Liver (tissue), 7 donors: ENCODE measurements at regions not wholly inside any gene's neighbourhood (a gene's known extent, or its start where the extent isn't known, plus 50 kb on each side); places are given as distances from the start of the nearest gene placed in this dataset.
"Not testable (repeated sequence)": the region's sequence is repeated elsewhere in the genome, so short reads cannot be mapped to it uniquely, and the experiment has no call there.

Experiments used
- DNase-seq: peaks from one replicate; pipeline ENCODE4 v3.0.0-alpha.2; 2017; ENCODE audit warnings: low spot score
- H3K27ac ChIP-seq, 2 donors: one replicate each; pipeline ENCODE4 v1.7.0; 2013; ENCODE audit warnings: inconsistent platforms in 2 of 2, low read length in 2 of 2, control low read depth in 1 of 2, low read depth in 1 of 2, mild to moderate bottlenecking in 1 of 2
- H3K27me3 ChIP-seq, 4 donors: one replicate each; pipeline versions ENCODE4 v1.6.1 to v1.7.0; 2013; ENCODE audit warnings: low read length in 3 of 4, inconsistent platforms in 1 of 4, mild to moderate bottlenecking in 1 of 4, moderate library complexity in 1 of 4; ENCODE audit not compliant: control insufficient read depth in 4 of 4, insufficient read depth in 4 of 4
- H3K36me3 ChIP-seq, 4 donors: one replicate each; pipeline versions ENCODE4 v1.6.1 to v1.7.0; 2013; ENCODE audit warnings: low read length in 3 of 4, mild to moderate bottlenecking in 3 of 4, low read depth in 1 of 4, moderate library complexity in 1 of 4; ENCODE audit not compliant: control insufficient read depth in 4 of 4, insufficient read depth in 3 of 4
- H3K4me1 ChIP-seq, 4 donors: one replicate each; pipeline versions ENCODE4 v1.6.1 to v1.7.0; 2013; ENCODE audit warnings: low read length in 3 of 4, mild to moderate bottlenecking in 3 of 4, moderate library complexity in 1 of 4; ENCODE audit not compliant: control insufficient read depth in 4 of 4, insufficient read depth in 4 of 4
- H3K4me3 ChIP-seq, 3 donors: one replicate each; pipeline versions ENCODE4 v1.6.1 to v1.7.0; 2013; ENCODE audit warnings: low read length in 3 of 3, control low read depth in 1 of 3, low read depth in 1 of 3, mild to moderate bottlenecking in 1 of 3
- H3K9ac ChIP-seq, 2 donors: one replicate each; pipeline ENCODE4 v1.7.0; 2013; ENCODE audit warnings: low read length in 2 of 2, mild to moderate bottlenecking in 2 of 2, moderate library complexity in 2 of 2, control low read depth in 1 of 2, low read depth in 1 of 2
- H3K9me3 ChIP-seq, 4 donors: one replicate each; pipeline versions ENCODE4 v1.6.1 to v1.7.0; 2013; ENCODE audit warnings: low read length in 3 of 4; ENCODE audit not compliant: control insufficient read depth in 4 of 4
- EGR1 ChIP-seq, 2 donors: IDR thresholded peaks; 2 replicates each; pipeline ENCODE4 v1.6.1; 2016 to 2018; ENCODE audit warnings: antibody characterized with exemption in 2 of 2, low read depth in 2 of 2
- HNF4A ChIP-seq, 2 donors: conservative IDR thresholded peaks; 2 replicates each; pipeline ENCODE4 v1.6.1; 2016; ENCODE audit warnings: antibody characterized with exemption in 2 of 2, mild to moderate bottlenecking in 2 of 2
- JUND ChIP-seq, 2 donors: IDR thresholded peaks; 2 replicates each; pipeline ENCODE4 v1.6.1; 2016; ENCODE audit warnings: antibody characterized with exemption in 2 of 2
- RAD21 ChIP-seq, 2 donors: IDR thresholded peaks; 2 replicates each; pipeline ENCODE4 v1.6.1; 2016; ENCODE audit warnings: antibody characterized with exemption in 2 of 2, mild to moderate bottlenecking in 2 of 2
- TAF1 ChIP-seq: conservative IDR thresholded peaks from 2 replicates; pipeline ENCODE4 v1.6.1; 2016; ENCODE audit warnings: antibody characterized with exemption, mild to moderate bottlenecking
- YY1 ChIP-seq: IDR thresholded peaks from 2 replicates; pipeline ENCODE4 v1.6.1; 2016; ENCODE audit warnings: antibody characterized with exemption, mild to moderate bottlenecking
- WGBS: extraction: QIAGEN DNeasy Blood & Tissue Kit; methylation state at CpG from one replicate; pipeline ENCODE4 v1.1.7; 2013; 5-methylcytosine and 5-hydroxymethylcytosine counted together
- TF ChIP-seq, protein P1 (sequence below): IDR thresholded peaks from 2 replicates; pipeline ENCODE4 v1.6.1; 2016; ENCODE audit warnings: antibody characterized with exemption
- donor health status: healthy.
- donor health status: healthy.
- donor health status: healthy.
- donor health status: healthy.

DNA sequence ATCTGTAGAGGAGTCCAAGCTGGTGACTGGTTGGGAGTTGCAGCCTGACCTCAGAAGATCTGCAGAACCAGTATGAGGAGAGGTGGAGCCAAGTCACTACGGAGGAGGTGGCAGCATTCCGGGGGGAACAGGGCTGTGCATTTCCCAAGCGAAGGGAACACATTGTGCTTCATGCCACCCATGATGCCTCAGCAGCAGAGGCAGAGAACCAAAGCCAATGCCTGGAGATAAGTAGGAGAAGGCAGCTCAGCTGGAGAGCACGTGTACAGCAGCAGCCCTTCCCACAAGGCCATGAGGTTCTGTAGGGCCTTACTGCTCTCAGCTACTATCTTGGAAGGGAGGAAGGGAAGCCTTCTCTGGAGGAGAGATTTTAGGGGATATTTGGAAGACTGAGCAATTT lies 67.2 kb upstream of the LRPPRC start:
- H3K4me3 ChIP-seq = no peak overlapping the region
- DNase-seq = no peak
- TF ChIP-seq EGR1 (IDR thresholded peaks at IDR 0.05; ENCODE audit: low read depth in 2 of 2) (no peak), JUND (IDR thresholded peaks at IDR 0.05) (no peak), HNF4A (conservative IDR thresholded peaks at IDR 0.05) (no peak), YY1 (no peak), TAF1 (no peak), RAD21 (IDR thresholded peaks at IDR 0.05) (no peak)
- TF ChIP-seq, protein P1, sequence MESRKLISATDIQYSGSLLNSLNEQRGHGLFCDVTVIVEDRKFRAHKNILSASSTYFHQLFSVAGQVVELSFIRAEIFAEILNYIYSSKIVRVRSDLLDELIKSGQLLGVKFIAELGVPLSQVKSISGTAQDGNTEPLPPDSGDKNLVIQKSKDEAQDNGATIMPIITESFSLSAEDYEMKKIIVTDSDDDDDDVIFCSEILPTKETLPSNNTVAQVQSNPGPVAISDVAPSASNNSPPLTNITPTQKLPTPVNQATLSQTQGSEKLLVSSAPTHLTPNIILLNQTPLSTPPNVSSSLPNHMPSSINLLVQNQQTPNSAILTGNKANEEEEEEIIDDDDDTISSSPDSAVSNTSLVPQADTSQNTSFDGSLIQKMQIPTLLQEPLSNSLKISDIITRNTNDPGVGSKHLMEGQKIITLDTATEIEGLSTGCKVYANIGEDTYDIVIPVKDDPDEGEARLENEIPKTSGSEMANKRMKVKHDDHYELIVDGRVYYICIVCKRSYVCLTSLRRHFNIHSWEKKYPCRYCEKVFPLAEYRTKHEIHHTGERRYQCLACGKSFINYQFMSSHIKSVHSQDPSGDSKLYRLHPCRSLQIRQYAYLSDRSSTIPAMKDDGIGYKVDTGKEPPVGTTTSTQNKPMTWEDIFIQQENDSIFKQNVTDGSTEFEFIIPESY = no peak
- peak overlapping the region in 1 of 2 donors; percentile 19 for H3K27ac ChIP-seq
- no peaks in the 10 kb centered on the region for H3K9me3 ChIP-seq
- no peak overlapping the region for H3K9ac ChIP-seq
- H3K27me3 ChIP-seq = no peaks in the 10 kb centered on the region
- WGBS = 88% methylated on average over 4 of the region's 4 CpGs
- H3K36me3 ChIP-seq = no peaks in the 10 kb centered on the region
- H3K4me1 ChIP-seq = peaks cover 6 to 51% (median 28%) of the 10 kb centered on the region in 4 donors

DNA sequence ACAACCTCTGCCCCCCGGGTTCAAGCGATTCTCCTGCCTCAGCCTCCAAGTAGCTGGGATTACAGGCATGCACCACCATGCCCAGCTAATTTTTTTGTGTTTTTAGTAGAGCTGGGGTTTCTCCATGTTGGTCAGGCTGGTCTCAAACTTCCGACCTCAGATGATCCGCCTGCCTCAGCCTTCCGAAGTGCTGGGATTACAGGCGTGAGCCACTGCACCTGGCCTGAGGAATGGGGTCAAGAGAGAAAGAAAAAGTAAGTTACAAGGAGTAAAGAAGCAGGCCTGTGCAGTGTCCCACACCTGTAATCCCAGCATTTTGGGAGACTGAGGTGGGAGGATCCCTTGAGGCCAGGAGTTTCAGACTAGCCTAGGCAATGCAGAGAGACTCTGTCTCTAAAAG lies 68.5 kb upstream of the LRPPRC start:
- peaks cover 6 to 49% (median 28%) of the 10 kb centered on the region in 4 donors for H3K4me1 ChIP-seq
- DNase-seq, H3K27me3 ChIP-seq, H3K9ac ChIP-seq, H3K36me3 ChIP-seq, H3K4me3 ChIP-seq, H3K27ac ChIP-seq, H3K9me3 ChIP-seq: not testable (repeated sequence)
- whole genome bisulfite sequencing = 93% methylated on average over 6 of the region's 6 CpGs

DNA sequence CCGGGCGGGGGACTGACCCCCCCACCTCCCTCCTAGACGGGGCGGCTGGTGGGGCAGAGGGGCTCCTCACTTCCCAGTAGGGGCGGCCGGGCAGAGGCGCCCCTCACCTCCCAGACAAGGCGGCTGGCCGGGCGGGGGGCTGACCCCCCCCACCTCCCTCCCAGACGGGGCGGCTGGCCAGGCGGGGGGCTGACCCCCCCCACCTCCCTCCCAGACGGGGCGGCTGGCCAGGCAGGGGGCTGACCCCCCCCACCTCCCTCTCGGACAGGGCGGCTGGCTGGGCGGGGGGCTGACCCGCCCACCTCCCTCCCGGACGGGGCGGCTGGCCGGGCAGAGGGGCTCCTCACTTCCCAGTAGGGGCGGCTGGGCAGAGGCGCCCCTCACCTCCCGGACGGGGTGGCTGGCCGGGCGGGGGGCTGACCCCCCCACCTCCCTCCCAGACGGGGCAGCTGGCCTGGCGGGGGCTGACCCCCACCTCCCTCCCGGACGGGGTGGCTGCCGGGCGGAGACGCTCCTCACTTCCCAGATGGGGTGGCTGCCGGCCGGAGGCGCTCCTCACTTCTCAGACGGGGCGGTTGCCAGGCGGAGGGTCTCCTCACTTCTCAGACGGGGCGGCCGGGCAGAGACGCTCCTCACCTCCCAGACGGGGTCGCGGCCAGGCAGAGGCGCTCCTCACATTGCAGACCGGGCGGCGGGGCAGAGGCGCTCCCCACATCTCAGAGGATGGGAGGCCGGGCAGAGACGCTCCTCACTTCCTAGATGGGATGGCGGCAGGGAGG lies 71.4 kb upstream of the LRPPRC start:
- not testable (repeated sequence) for DNase-seq, H3K4me3 ChIP-seq, H3K36me3 ChIP-seq, H3K9ac ChIP-seq, H3K27ac ChIP-seq, H3K27me3 ChIP-seq, H3K9me3 ChIP-seq
- peaks cover 0 to 25% (median 17%) of the 10 kb centered on the region in 4 donors for H3K4me1 ChIP-seq
- 95% methylated on average over 49 of the region's 57 CpGs for WGBS

DNA sequence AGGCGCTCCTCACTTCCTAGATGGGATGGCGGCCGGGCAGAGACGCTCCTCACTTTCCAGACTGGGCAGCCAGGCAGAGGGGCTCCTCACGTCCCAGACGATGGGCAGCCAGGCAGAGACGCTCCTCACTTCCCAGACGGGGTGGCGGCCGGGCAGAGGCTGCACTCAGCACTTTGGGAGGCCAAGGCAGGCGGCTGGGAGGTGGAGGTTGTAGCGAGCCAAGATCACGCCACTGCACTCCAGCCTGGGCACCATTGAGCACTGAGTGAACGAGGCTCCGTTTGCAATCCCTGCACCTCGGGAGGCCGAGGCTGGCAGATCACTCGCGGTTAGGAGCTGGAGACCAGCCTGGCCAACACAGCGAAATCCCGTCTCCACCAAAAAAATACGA lies 72.0 kb upstream of the LRPPRC start:
- not testable (repeated sequence) for H3K9me3 ChIP-seq, H3K9ac ChIP-seq, H3K27ac ChIP-seq, H3K27me3 ChIP-seq, DNase-seq, H3K36me3 ChIP-seq, H3K4me3 ChIP-seq
- peaks cover 0 to 19% (median 14%) of the 10 kb centered on the region in 4 donors for H3K4me1 ChIP-seq
- whole genome bisulfite sequencing = 76% methylated on average over 22 of the region's 22 CpGs
